OCI-M2 (cell line): ENCODE measurements at regions not wholly inside any gene's neighbourhood (a gene's known extent, or its start where the extent isn't known, plus 50 kb on each side); places are given as distances from the start of the nearest gene placed in this dataset.

Experiments
- DNase-seq: peaks from one replicate; lab custom pipeline; 2025; ENCODE audit not compliant: unreplicated experiment; lab: John Stamatoyannopoulos, UW

GRCh38 chr15:25930931-25931330 lies 67.8 kb upstream of the ATP10A start:
- no peak for DNase-seq
